ENCODE measurements at regions not wholly inside any gene's neighbourhood (a gene's known extent, or its start where the extent isn't known, plus 50 kb on each side); places are given as distances from the start of the nearest gene placed in this dataset.
"Not testable (repeated sequence)": the region's sequence is repeated elsewhere in the genome, so short reads cannot be mapped to it uniquely, and the experiment has no call there.

DNA sequence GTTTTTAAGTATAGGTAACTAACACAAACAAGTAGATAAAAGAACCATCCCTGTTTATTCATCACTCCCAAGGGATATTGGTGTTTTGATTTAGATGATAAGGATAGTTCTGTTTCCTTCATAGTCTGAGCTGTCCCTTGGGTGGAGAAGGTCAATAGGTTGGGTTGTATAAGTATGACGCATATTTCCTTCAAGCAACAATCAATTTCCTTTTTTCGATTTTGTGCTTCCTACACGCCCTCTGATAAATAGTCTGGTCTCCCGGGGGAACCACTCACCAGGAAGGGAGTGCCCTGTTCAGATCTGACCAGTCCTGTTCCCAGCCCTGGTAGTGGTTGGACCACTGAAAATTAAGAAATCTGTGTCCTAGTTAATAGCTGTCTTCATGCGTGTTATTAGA, 378.8 kb upstream of the FAR2 start:
- DNase-seq (ENCODE audit: extremely low read depth, low read depth, low spot score) = peak; percentile 85

DNA sequence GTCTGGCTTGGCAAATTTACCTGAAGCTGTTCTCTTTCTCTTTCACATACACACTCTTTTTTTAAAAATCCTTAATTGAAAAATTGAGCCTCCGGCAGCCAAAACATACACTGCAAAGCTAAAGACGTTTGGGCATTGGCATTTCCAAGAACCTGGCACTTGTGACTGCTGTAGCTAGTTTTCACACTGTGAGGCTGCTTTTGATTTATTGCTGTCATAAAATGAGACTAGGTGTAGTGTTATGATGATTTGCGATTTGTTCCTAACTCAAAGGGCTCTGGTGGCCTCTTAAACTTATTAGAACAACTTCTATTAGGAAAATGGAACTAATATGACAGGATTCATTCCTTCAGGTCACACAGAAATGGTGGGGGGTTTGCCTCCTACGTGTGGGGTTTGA, 377.1 kb upstream of the FAR2 start:
- no peak for DNase-seq (ENCODE audit: extremely low read depth, low read depth, low spot score)

GRCh38 chr12:28775556-28775955, 373.5 kb upstream of the FAR2 start:
- no peak for DNase-seq (ENCODE audit: extremely low read depth, low read depth, low spot score)

GRCh38 chr12:28776220-28776619, 372.9 kb upstream of the FAR2 start:
- DNase-seq (ENCODE audit: extremely low read depth, low read depth, low spot score) = no peak

DNA sequence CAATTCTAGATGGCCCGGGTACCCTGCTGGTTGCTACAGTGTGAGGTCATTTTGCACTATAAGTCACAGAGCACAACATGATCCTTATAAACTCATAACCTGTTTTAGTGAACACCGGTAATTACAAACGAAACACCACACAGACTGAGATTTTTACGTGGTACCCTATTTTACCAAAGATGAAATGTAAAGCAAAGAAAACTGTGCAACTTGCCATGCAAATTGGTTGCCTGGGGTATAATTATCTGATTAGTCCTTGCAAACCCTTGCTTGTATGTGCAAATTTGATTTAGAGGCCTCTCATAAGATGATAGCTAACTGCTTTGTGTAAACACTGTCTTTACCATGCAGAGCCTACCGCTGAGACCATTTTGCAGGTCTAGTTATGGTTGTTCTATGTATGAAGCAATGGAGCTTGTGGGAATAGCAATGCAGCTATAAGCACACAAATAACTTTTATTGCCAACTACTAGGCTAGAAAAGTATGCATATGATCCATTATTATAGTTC, 372.1 kb upstream of the FAR2 start:
- no peak for DNase-seq (ENCODE audit: extremely low read depth, low read depth, low spot score)

GRCh38 chr12:28777603-28778365, 371.3 kb upstream of the FAR2 start:
- DNase-seq (ENCODE audit: extremely low read depth, low read depth, low spot score) = no peak

GRCh38 chr12:28780096-28780495, 369.0 kb upstream of the FAR2 start:
- DNase-seq (ENCODE audit: extremely low read depth, low read depth, low spot score) = peak; percentile 51

- no peak for DNase-seq (ENCODE audit: extremely low read depth, low read depth, low spot score)
Measured at GRCh38 chr12:28780960-28781359, 368.1 kb upstream of the FAR2 start.

- DNase-seq (ENCODE audit: extremely low read depth, low read depth, low spot score) = peak; percentile 75
Measured at GRCh38 chr12:28781671-28782652, 367.1 kb upstream of the FAR2 start.

- no peak for DNase-seq (ENCODE audit: extremely low read depth, low read depth, low spot score)
Measured at GRCh38 chr12:28782812-28783211, 366.3 kb upstream of the FAR2 start.

DNA sequence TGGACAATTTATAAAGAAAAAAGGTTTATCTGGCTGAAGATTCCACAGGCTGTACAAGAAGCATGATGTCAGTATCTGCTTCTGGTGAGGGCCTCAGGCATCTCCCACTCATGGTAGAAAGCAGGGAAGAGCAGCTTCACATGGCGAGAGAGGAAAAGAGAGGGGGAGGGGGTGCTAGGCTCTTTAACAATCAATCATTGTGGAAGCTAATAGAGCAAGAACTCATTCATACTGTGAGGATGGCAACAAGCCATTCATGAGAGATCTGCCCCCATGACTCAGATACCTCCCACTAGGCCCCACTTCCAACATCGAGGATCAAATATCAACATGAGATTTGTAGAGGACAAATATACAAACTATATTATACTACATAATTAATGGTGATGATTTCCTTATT, 361.9 kb upstream of the FAR2 start:
- no peak for DNase-seq (ENCODE audit: extremely low read depth, low read depth, low spot score)

- DNase-seq (ENCODE audit: extremely low read depth, low read depth, low spot score) = not testable (repeated sequence)
Measured at GRCh38 chr12:28788256-28788655, 360.8 kb upstream of the FAR2 start.

GRCh38 chr12:28793581-28794151, 355.4 kb upstream of the FAR2 start:
- no peak for DNase-seq (ENCODE audit: extremely low read depth, low read depth, low spot score)

GRCh38 chr12:28794211-28794610, 354.9 kb upstream of the FAR2 start:
- no peak for DNase-seq (ENCODE audit: extremely low read depth, low read depth, low spot score)

DNA sequence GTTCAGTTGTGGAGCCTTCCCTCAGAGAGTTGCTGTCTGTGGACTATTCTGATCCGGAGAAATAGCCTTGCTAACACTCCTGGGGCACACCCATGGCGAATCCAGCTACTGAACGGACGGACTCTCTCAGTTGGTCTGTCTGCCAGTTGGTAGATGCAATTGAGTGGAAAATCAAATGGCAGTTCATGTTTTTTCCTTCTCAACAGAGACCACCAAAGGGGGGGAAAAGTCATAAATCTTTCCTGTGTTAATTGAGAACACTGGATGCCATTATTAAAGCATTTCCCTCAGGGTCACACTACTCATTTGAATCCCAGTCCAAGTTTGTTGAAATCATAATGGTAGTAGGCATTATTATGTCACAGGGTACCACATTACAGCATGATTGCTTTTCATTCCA, 354.3 kb upstream of the FAR2 start:
- no peak for DNase-seq (ENCODE audit: extremely low read depth, low read depth, low spot score)

DNA sequence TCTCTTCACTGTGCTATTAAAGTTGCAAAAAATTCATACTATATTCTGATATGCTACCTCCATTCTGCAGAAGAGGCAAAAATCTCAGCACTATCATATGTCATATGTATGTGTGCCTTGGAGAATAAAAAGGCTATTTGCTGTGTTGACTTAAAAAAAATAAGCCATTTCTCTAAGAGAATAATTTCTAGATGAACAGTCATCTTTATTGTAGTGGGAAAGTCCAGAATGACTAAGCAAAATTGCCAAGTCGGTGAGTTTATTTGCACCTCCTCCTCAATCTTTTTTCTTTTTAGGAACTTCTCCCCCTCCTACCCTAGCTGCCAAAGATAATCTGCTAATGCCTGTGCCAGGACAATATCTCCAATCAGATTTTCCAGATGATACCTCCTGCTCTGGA, 353.8 kb upstream of the FAR2 start:
- no peak for DNase-seq (ENCODE audit: extremely low read depth, low read depth, low spot score)

DNA sequence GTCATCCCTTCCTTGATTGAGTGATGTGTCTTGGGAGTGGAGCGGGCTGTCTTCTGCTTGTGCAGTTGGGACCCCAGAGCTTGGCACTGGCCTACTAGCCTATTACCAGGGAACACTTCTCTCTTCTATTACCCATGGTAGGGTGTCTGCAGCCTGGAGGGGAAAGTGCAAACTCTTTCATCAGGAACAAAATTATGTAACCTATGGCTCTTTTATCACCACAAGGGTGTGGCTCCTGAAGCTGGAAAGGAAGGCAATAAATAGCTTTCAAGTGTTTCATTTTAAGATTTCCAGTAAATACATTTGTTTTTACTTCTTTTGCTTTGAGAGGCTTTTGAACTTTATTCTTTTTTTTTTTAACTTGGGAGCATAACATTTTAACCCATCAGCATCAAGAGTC, 349.7 kb upstream of the FAR2 start:
- no peak for DNase-seq (ENCODE audit: extremely low read depth, low read depth, low spot score)

- DNase-seq (ENCODE audit: extremely low read depth, low read depth, low spot score) = no peak
Measured at GRCh38 chr12:28800129-28800528, 348.9 kb upstream of the FAR2 start.

DNA sequence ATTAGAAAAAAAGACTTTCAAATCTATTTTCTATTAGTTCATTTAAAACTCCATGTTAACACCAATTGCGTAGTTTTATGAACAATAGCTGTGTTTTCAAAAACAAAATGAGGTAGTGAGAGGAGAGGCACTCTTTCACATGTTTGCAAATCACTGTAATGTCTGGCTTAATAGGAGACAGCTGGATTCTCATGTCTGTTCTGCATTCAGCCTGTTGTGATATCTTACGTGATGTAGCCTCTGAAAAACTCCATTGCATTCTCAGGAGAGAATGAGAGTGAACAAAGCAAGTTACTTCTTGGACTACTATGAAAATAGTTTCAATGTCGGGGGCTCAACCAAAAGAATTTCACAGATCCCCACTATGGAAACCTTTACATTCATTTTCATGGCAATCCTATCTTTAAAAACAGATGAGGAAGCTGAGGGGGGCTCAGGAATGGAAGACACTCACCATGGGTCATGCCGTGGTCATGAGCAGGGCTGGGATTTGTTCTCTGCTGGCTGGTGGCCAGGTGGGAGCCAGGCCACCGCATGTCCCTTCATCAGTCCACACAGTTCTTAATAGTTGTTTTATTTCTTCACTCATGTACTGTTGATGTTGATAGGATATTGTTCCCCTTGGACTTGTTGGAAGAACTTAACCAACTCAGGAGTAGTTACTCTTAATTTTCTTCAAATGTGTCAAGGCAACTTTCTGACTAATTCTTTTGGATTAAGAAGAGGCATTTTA, 346.2 kb upstream of the FAR2 start:
- DNase-seq (ENCODE audit: extremely low read depth, low read depth, low spot score) = no peak

- DNase-seq (ENCODE audit: extremely low read depth, low read depth, low spot score) = no peak
Measured at GRCh38 chr12:28807535-28807934, 341.5 kb upstream of the FAR2 start.

DNA sequence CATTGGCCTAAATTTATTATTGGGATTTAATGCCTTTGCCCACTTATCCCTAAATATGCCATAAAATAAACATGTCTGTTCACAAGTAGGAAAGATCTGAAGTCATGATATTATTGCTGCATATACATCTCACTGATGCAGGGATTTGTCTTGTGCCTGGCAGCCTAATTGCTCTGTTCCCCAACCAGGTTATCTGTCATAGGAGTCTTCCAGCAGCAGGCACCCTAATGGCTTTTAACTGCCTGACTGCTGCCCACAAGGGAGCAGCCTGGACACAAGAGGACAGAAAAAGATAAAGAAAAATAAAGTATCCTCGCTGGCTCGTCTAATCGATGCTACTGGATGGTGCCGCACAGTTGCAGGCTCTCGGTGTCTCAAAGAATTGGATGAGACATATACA, 337.6 kb upstream of the FAR2 start:
- DNase-seq (ENCODE audit: extremely low read depth, low read depth, low spot score) = no peak
